H1 (cell line): ENCODE measurements at regions not wholly inside any gene's neighbourhood (a gene's known extent, or its start where the extent isn't known, plus 50 kb on each side); places are given as distances from the start of the nearest gene placed in this dataset.

ENCODE experiments used
- ATF3 ChIP-seq: IDR thresholded peaks from 2 replicates; pipeline ENCODE4 v1.6.1; 2011; ENCODE audit warnings: low read depth, mild to moderate bottlenecking, low read length; ENCODE audit not compliant: insufficient read depth
- CHD7 ChIP-seq: fragments of 300-600 bp; sonication (generic); IDR thresholded peaks from 2 replicates; pipeline ENCODE4 v1.7.1; 2012; ENCODE audit warnings: low read length, moderate library complexity, mild to moderate bottlenecking, inconsistent platforms; ENCODE audit not compliant: insufficient replicate concordance
- KDM1A ChIP-seq: fragments of 200-600, 300-600 bp; sonication (generic); IDR thresholded peaks from 2 replicates; pipeline ENCODE4 v1.7.1; 2016; ENCODE audit warnings: mild to moderate bottlenecking, low read length, borderline replicate concordance
- POU5F1 ChIP-seq: IDR thresholded peaks from 2 replicates; pipeline ENCODE4 v1.6.1; 2011; ENCODE audit warnings: low read depth, mild to moderate bottlenecking, low read length, moderate library complexity
- SAP30 ChIP-seq: fragments of 300-600 bp; sonication (generic); IDR thresholded peaks from 2 replicates; pipeline ENCODE4 v1.7.1; 2012; ENCODE audit warnings: low read length, moderate library complexity, mild to moderate bottlenecking, inconsistent platforms; ENCODE audit not compliant: insufficient read depth, insufficient replicate concordance

GRCh38 chr5:107168086-107168485, 502.7 kb downstream of the EFNA5 start (continued):
- no peak for TF ChIP-seq CHD7
- TF ChIP-seq SAP30, result no peak
- TF ChIP-seq POU5F1, result no peak
- no peak for TF ChIP-seq ATF3
- no peak for TF ChIP-seq KDM1A
